ENCODE measurements at regions not wholly inside any gene's neighbourhood (a gene's known extent, or its start where the extent isn't known, plus 50 kb on each side); places are given as distances from the start of the nearest gene placed in this dataset.
"Not testable (repeated sequence)": the region's sequence is repeated elsewhere in the genome, so short reads cannot be mapped to it uniquely, and the experiment has no call there.

GRCh38 chr16:31975826-31976419 is 102.3 kb downstream of the ZNF267 start:
- H3K4me1 ChIP-seq; ATAC-seq; H3K4me3 ChIP-seq; H3K27me3 ChIP-seq (ENCODE audit: insufficient read depth in 3 of 3, low read length in 2 of 3); H3K27ac ChIP-seq; H3K36me3 ChIP-seq (ENCODE audit: insufficient read depth in 1 of 2, low read depth in 1 of 2); intact Hi-C loops (cut with DNase I); DNase-seq; H3K9me3 ChIP-seq: not testable (repeated sequence)
- WGBS, 3 donors, result 85 to 91% (median 87%) methylated on average over 11 to 22 of the region's 23 CpGs

GRCh38 chr16:31978463-31978862 is 104.9 kb downstream of the ZNF267 start:
- H3K4me3 ChIP-seq; H3K27me3 ChIP-seq (ENCODE audit: insufficient read depth in 3 of 3, low read length in 2 of 3); H3K4me1 ChIP-seq; H3K27ac ChIP-seq; DNase-seq; intact Hi-C loops (cut with DNase I); H3K36me3 ChIP-seq (ENCODE audit: insufficient read depth in 1 of 2, low read depth in 1 of 2); ATAC-seq; H3K9me3 ChIP-seq: not testable (repeated sequence)
- WGBS, 3 donors, result 86 to 91% (median 86%) methylated on average over 2 to 4 of the region's 8 CpGs

GRCh38 chr16:31981739-31982138 is 108.1 kb downstream of the ZNF267 start:
- H3K27me3 ChIP-seq (ENCODE audit: insufficient read depth in 3 of 3, low read length in 2 of 3); H3K4me1 ChIP-seq; H3K9me3 ChIP-seq; intact Hi-C loops (cut with DNase I); DNase-seq; H3K27ac ChIP-seq; H3K4me3 ChIP-seq; ATAC-seq; H3K36me3 ChIP-seq (ENCODE audit: insufficient read depth in 1 of 2, low read depth in 1 of 2): not testable (repeated sequence)
- 90 to 91% (median 91%) methylated on average over 6 to 31 of the region's 34 CpGs for WGBS, 3 donors

GRCh38 chr16:31982986-31983385 is 109.4 kb downstream of the ZNF267 start:
- ATAC-seq; H3K27ac ChIP-seq; H3K36me3 ChIP-seq (ENCODE audit: insufficient read depth in 1 of 2, low read depth in 1 of 2); H3K4me1 ChIP-seq; DNase-seq; H3K9me3 ChIP-seq; H3K4me3 ChIP-seq; H3K27me3 ChIP-seq (ENCODE audit: insufficient read depth in 3 of 3, low read length in 2 of 3); intact Hi-C loops (cut with DNase I): not testable (repeated sequence)
- WGBS, 3 donors, result 79 to 93% (median 87%) methylated on average over 6 to 8 of the region's 8 CpGs

GRCh38 chr16:31983666-31984065 is 110.1 kb downstream of the ZNF267 start:
- H3K27me3 ChIP-seq (ENCODE audit: insufficient read depth in 3 of 3, low read length in 2 of 3); H3K36me3 ChIP-seq (ENCODE audit: insufficient read depth in 1 of 2, low read depth in 1 of 2); H3K9me3 ChIP-seq; ATAC-seq; DNase-seq; intact Hi-C loops (cut with DNase I); H3K27ac ChIP-seq; H3K4me1 ChIP-seq; H3K4me3 ChIP-seq: not testable (repeated sequence)
- WGBS, 3 donors, result 76 to 88% (median 78%) methylated on average over 1 to 3 of the region's 5 CpGs

- ATAC-seq; intact Hi-C loops (cut with DNase I): not testable (repeated sequence)
Observed at GRCh38 chr16:31986895-31987294, 113.3 kb downstream of the ZNF267 start.

GRCh38 chr16:31988595-31989581 is 115.3 kb downstream of the ZNF267 start:
- 24 to 26% (median 24%) methylated on average over 4 to 9 of the region's 23 CpGs for WGBS, 3 donors
- ATAC-seq, DNase-seq: not testable (repeated sequence)

More at GRCh38 chr16:31986895-31987294, 113.3 kb downstream of the ZNF267 start:
- DNase-seq; H3K9me3 ChIP-seq; H3K4me1 ChIP-seq; H3K4me3 ChIP-seq; H3K27me3 ChIP-seq (ENCODE audit: insufficient read depth in 3 of 3, low read length in 2 of 3); H3K27ac ChIP-seq; H3K36me3 ChIP-seq (ENCODE audit: insufficient read depth in 1 of 2, low read depth in 1 of 2): not testable (repeated sequence)
- WGBS, 3 donors, result 82 to 86% (median 84%) methylated on average over 4 to 6 of the region's 6 CpGs

GRCh38 chr16:31990261-31990660 is 116.7 kb downstream of the ZNF267 start:
- DNase-seq; H3K4me1 ChIP-seq; H3K9me3 ChIP-seq; intact Hi-C loops (cut with DNase I); H3K36me3 ChIP-seq (ENCODE audit: insufficient read depth in 1 of 2, low read depth in 1 of 2); H3K4me3 ChIP-seq; H3K27me3 ChIP-seq (ENCODE audit: insufficient read depth in 3 of 3, low read length in 2 of 3); H3K27ac ChIP-seq; ATAC-seq: not testable (repeated sequence)
- 77 to 90% (median 81%) methylated on average over 5 to 7 of the region's 7 CpGs for WGBS, 3 donors

More at GRCh38 chr16:31988595-31989581, 115.3 kb downstream of the ZNF267 start:
- intact Hi-C loops (cut with DNase I); H3K4me3 ChIP-seq; H3K27me3 ChIP-seq (ENCODE audit: insufficient read depth in 3 of 3, low read length in 2 of 3); H3K36me3 ChIP-seq (ENCODE audit: insufficient read depth in 1 of 2, low read depth in 1 of 2); H3K9me3 ChIP-seq; H3K27ac ChIP-seq; H3K4me1 ChIP-seq: not testable (repeated sequence)

- H3K9me3 ChIP-seq; H3K27me3 ChIP-seq (ENCODE audit: insufficient read depth in 3 of 3, low read length in 2 of 3); ATAC-seq; intact Hi-C loops (cut with DNase I); H3K4me1 ChIP-seq; H3K27ac ChIP-seq; DNase-seq; H3K36me3 ChIP-seq (ENCODE audit: insufficient read depth in 1 of 2, low read depth in 1 of 2); H3K4me3 ChIP-seq: not testable (repeated sequence)
- WGBS, 3 donors, result 76 to 77% (median 77%) methylated on average over 8 of the region's 8 CpGs
Observed at GRCh38 chr16:31990980-31991379, 117.4 kb downstream of the ZNF267 start.

GRCh38 chr16:31996325-31996724 is 122.7 kb downstream of the ZNF267 start:
- H3K27me3 ChIP-seq (ENCODE audit: insufficient read depth in 3 of 3, low read length in 2 of 3); H3K4me1 ChIP-seq; ATAC-seq; H3K36me3 ChIP-seq (ENCODE audit: insufficient read depth in 1 of 2, low read depth in 1 of 2); H3K4me3 ChIP-seq; H3K27ac ChIP-seq; DNase-seq; intact Hi-C loops (cut with DNase I); H3K9me3 ChIP-seq: not testable (repeated sequence)
- WGBS, 3 donors, result 45 to 77% (median 46%) methylated on average over 3 of the region's 3 CpGs

- H3K4me1 ChIP-seq; intact Hi-C loops (cut with DNase I); H3K4me3 ChIP-seq; DNase-seq; ATAC-seq; H3K36me3 ChIP-seq (ENCODE audit: insufficient read depth in 1 of 2, low read depth in 1 of 2); H3K27ac ChIP-seq; H3K27me3 ChIP-seq (ENCODE audit: insufficient read depth in 3 of 3, low read length in 2 of 3); H3K9me3 ChIP-seq: not testable (repeated sequence)
- WGBS, 3 donors, result 84 to 92% (median 90%) methylated on average over 8 to 9 of the region's 9 CpGs
Observed at GRCh38 chr16:32002496-32002895, 128.9 kb downstream of the ZNF267 start.
